Right lobe of liver (tissue), 6 donors: ENCODE measurements at regions not wholly inside any gene's neighbourhood (a gene's known extent, or its start where the extent isn't known, plus 50 kb on each side); places are given as distances from the start of the nearest gene placed in this dataset.

Source experiments
- ATAC-seq, 4 donors: fragments of 200-7000 bp; cut with Tn5 transposase; one replicate each; pipeline ENCODE4 v1.9.1; 2020; ENCODE audit warnings: mild to moderate bottlenecking in 4 of 4, moderate library complexity in 4 of 4
- DNase-seq, 3 donors: peaks; one replicate each; pipeline ENCODE4 v3.0.0-alpha.2; 2020
- H3K27ac ChIP-seq, 3 donors: fragments of 200-600 bp; one replicate each; pipeline ENCODE4 v1.8.0; 2022
- H3K27me3 ChIP-seq, 2 donors: fragments of 200-600 bp; one replicate each; pipeline ENCODE4 v1.8.0; 2022
- H3K36me3 ChIP-seq, 4 donors: fragments of 200-600 bp; sonication (generic) in 1 of 4; one replicate each; pipeline versions ENCODE4 v1.5.1 to v1.8.0; 2017 to 2022; ENCODE audit warnings: control low read depth in 1 of 4
- H3K4me1 ChIP-seq, 4 donors: fragments of 200-600 bp; sonication (generic) in 1 of 4; one replicate each; pipeline versions ENCODE4 v1.5.1 to v1.8.0; 2017 to 2022; ENCODE audit warnings: control low read depth in 1 of 4
- H3K4me3 ChIP-seq, 3 donors: fragments of 200-600 bp; one replicate each; pipeline ENCODE4 v1.8.0; 2022
- H3K9me3 ChIP-seq, 4 donors: fragments of 200-600 bp; sonication (generic) in 1 of 4; one replicate each; pipeline versions ENCODE4 v1.5.1 to v1.8.0; 2017 to 2022; ENCODE audit warnings: control low read depth in 1 of 4
- CTCF ChIP-seq, 4 donors: fragments of 200-600 bp in 3 of 4; fragments of 450-650 bp in 1 of 4; IDR thresholded peaks; one replicate each; pipeline versions ENCODE4 v1.5.1 to v1.8.0; 2016 to 2022; ENCODE audit warnings: antibody characterized with exemption in 4 of 4, mild to moderate bottlenecking in 2 of 4
- POLR2A ChIP-seq: fragments of 450-650 bp; IDR thresholded peaks from one replicate; pipeline ENCODE4 v1.6.1; 2017; ENCODE audit warnings: antibody characterized with exemption, mild to moderate bottlenecking
- WGBS: methylation state at CpG from one replicate; pipeline ENCODE4 v1.1.6; 2018; ENCODE audit warnings: low coverage, low lambda C conversion rate; ENCODE audit not compliant: insufficient coverage; ENCODE audit errors: missing lambda C conversion rate; 5-methylcytosine and 5-hydroxymethylcytosine counted together
- intact Hi-C, 2 donors: fragments of 100-400 bp; cut with DNase I; formaldehyde crosslinking; loops; one replicate each; pipeline versions ENCODE4 v1.11.2 to v1.14.1; 2022
- donor health status: DM: no; HTN: yes; CAD: no.
- donor health status: DM: no; HTN: no; CAD: no.
- donor health status: DM: no; HTN: no; CAD: no.
- donor health status: DM: no; HTN: yes; CAD: no.
- donor health status: DM: no; HTN: yes; CAD: no.

GRCh38 chr6:168724669-168725570 lies 283.9 kb downstream of the SMOC2 start:
- Histone ChIP-seq H3K4me1 (no peaks in the 10 kb centered on the region), H3K9me3 (no peaks in the 10 kb centered on the region), H3K36me3 (no peaks in the 10 kb centered on the region), H3K4me3 (no peak overlapping the region), H3K27me3 (no peaks in the 10 kb centered on the region), H3K27ac (no peak overlapping the region)
- TF ChIP-seq CTCF (IDR thresholded peaks at IDR 0.05): no peak
- no peak for TF ChIP-seq POLR2A
- ATAC-seq: no peak
- WGBS: 78% methylated on average over 5 of the region's 10 CpGs
- DNase-seq: peak in 1 of 3 donors; percentile 23
- intact Hi-C loops: no loop called here

- H3K4me1 ChIP-seq: no peaks in the 10 kb centered on the region
- DNase-seq (no peak), ATAC-seq (no peak)
- H3K9me3 ChIP-seq: no peaks in the 10 kb centered on the region
- intact Hi-C loops: no loop called here
- WGBS: 67% methylated on average over 1 of the region's 1 CpG
- H3K4me3 ChIP-seq: no peak overlapping the region
- no peak overlapping the region for H3K27ac ChIP-seq
- H3K27me3 ChIP-seq: no peaks in the 10 kb centered on the region
- H3K36me3 ChIP-seq: no peaks in the 10 kb centered on the region
- TF ChIP-seq CTCF (IDR thresholded peaks at IDR 0.05) (no peak), POLR2A (no peak)
These were observed 283.0 kb downstream of the SMOC2 start for GRCh38 chr6:168724033-168724432.

GRCh38 chr6:168722397-168722796 lies 281.4 kb downstream of the SMOC2 start:
- TF ChIP-seq CTCF (IDR thresholded peaks at IDR 0.05): no peak
- TF ChIP-seq POLR2A: no peak
- Histone ChIP-seq H3K4me1 (no peaks in the 10 kb centered on the region), H3K9me3 (no peaks in the 10 kb centered on the region), H3K27me3 (no peaks in the 10 kb centered on the region), H3K4me3 (no peak overlapping the region), H3K27ac (no peak overlapping the region), H3K36me3 (no peaks in the 10 kb centered on the region)
- DNase-seq (no peak), ATAC-seq (no peak)
- 55% methylated on average over 4 of the region's 4 CpGs for WGBS
- intact Hi-C loops: no loop called here

- H3K36me3 ChIP-seq: no peaks in the 10 kb centered on the region
- H3K4me3 ChIP-seq: no peak overlapping the region
- ATAC-seq: no peak
- no peaks in the 10 kb centered on the region for H3K9me3 ChIP-seq
- intact Hi-C loops: no loop called here
- H3K27ac ChIP-seq: no peak overlapping the region
- TF ChIP-seq POLR2A: no peak
- H3K4me1 ChIP-seq: no peaks in the 10 kb centered on the region
- 47% methylated on average over 3 of the region's 6 CpGs for WGBS
- H3K27me3 ChIP-seq: no peaks in the 10 kb centered on the region
- DNase-seq: no peak
These were observed 280.6 kb downstream of the SMOC2 start for GRCh38 chr6:168721571-168721970.

GRCh38 chr6:168719901-168720300 lies 278.9 kb downstream of the SMOC2 start:
- H3K4me3 ChIP-seq: no peak overlapping the region
- no peak for TF ChIP-seq CTCF (IDR thresholded peaks at IDR 0.05)
- TF ChIP-seq POLR2A: no peak
- no peak overlapping the region for H3K27ac ChIP-seq
- DNase-seq (no peak), ATAC-seq (no peak)
- H3K36me3 ChIP-seq: no peaks in the 10 kb centered on the region
- H3K9me3 ChIP-seq: no peaks in the 10 kb centered on the region
- no peaks in the 10 kb centered on the region for H3K27me3 ChIP-seq
- intact Hi-C loops: no loop called here
- no CpG with 5 or more reads among the region's 5 CpGs for WGBS
- H3K4me1 ChIP-seq: no peaks in the 10 kb centered on the region
